ENCODE measurements at regions not wholly inside any gene's neighbourhood (a gene's known extent, or its start where the extent isn't known, plus 50 kb on each side); places are given as distances from the start of the nearest gene placed in this dataset.

GRCh38 chr12:114932806-114933205, 248.8 kb upstream of the TBX3 start:
- Histone ChIP-seq H3K9me3 (ENCODE audit: low read length) (peaks cover 8% of the 10 kb centered on the region; the same call in 1 of the 2 replicates), H3K4me3 (ENCODE audit: low read length) (no peak overlapping the region), H3K4me2 (ENCODE audit: low read length) (no peak overlapping the region; the same call in 1 of the 2 replicates), H3K27me3 (ENCODE audit: low read length) (no peaks in the 10 kb centered on the region), H4K20me1 (ENCODE audit: low read length) (no peaks in the 10 kb centered on the region), H3K79me2 (ENCODE audit: low read length) (no peaks in the 10 kb centered on the region), H3K9ac (ENCODE audit: low read length) (peak overlapping the region; percentile 34), H3F3A (ENCODE audit: low read length, unreplicated experiment) (peaks cover 3% of the 10 kb centered on the region), H3K36me3 (ENCODE audit: low read depth, low read length) (no peaks in the 10 kb centered on the region), H2AFZ (ENCODE audit: low read length) (no peak overlapping the region), H3K4me1 (ENCODE audit: insufficient read depth, low read length) (peaks cover 28% of the 10 kb centered on the region), H3K27ac (ENCODE audit: low read length) (peak overlapping the region; percentile 91), H3K9me2 (replicated peaks; ENCODE audit: low read length) (no peaks in the 10 kb centered on the region)
- TF ChIP-seq EZH2phosphoT487 (IDR thresholded peaks at IDR 0.05; ENCODE audit: borderline replicate concordance, low read length) (no peak), EZH2 (IDR thresholded peaks at IDR 0.05; ENCODE audit: low read length, unreplicated experiment) (no peak)
- TF ChIP-seq, protein P1, sequence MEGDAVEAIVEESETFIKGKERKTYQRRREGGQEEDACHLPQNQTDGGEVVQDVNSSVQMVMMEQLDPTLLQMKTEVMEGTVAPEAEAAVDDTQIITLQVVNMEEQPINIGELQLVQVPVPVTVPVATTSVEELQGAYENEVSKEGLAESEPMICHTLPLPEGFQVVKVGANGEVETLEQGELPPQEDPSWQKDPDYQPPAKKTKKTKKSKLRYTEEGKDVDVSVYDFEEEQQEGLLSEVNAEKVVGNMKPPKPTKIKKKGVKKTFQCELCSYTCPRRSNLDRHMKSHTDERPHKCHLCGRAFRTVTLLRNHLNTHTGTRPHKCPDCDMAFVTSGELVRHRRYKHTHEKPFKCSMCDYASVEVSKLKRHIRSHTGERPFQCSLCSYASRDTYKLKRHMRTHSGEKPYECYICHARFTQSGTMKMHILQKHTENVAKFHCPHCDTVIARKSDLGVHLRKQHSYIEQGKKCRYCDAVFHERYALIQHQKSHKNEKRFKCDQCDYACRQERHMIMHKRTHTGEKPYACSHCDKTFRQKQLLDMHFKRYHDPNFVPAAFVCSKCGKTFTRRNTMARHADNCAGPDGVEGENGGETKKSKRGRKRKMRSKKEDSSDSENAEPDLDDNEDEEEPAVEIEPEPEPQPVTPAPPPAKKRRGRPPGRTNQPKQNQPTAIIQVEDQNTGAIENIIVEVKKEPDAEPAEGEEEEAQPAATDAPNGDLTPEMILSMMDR (conservative IDR thresholded peaks at IDR 0.05; ENCODE audit: low read depth, low read length), result no peak
- intact Hi-C loops (cut with micrococcal nuclease), result loop anchor here (1.0 to 5.0 kb wide), 3 partner anchors 14 to 251 kb away; partner anchors contain the start of gene TBX3
- DNase-seq, result peak; percentile 25
- no peak for ATAC-seq
- BruUV-seq (replicated peaks), result TSS peak; percentile 55
- CTCF ChIA-PET, result interaction anchor here (1.5 kb wide), 1 partner anchor 249 kb away, joined by 7 read pairs; the partner anchor contains the start of gene TBX3
- POLR2A ChIA-PET (ENCODE audit: unreplicated experiment), result no interaction called here

GRCh38 chr12:114931025-114931424, 247.1 kb upstream of the TBX3 start:
- Histone ChIP-seq H3K4me1 (ENCODE audit: insufficient read depth, low read length) (peaks cover 28% of the 10 kb centered on the region), H3K27ac (ENCODE audit: low read length) (no peak overlapping the region), H3F3A (ENCODE audit: low read length, unreplicated experiment) (peaks cover 3% of the 10 kb centered on the region), H3K4me2 (ENCODE audit: low read length) (no peak overlapping the region), H2AFZ (ENCODE audit: low read length) (no peak overlapping the region), H3K36me3 (ENCODE audit: low read depth, low read length) (no peaks in the 10 kb centered on the region), H3K4me3 (ENCODE audit: low read length) (no peak overlapping the region), H3K79me2 (ENCODE audit: low read length) (no peaks in the 10 kb centered on the region), H3K9me3 (ENCODE audit: low read length) (peaks cover 8% of the 10 kb centered on the region; the same call in 1 of the 2 replicates), H4K20me1 (ENCODE audit: low read length) (no peaks in the 10 kb centered on the region), H3K9ac (ENCODE audit: low read length) (no peak overlapping the region), H3K27me3 (ENCODE audit: low read length) (no peaks in the 10 kb centered on the region), H3K9me2 (replicated peaks; ENCODE audit: low read length) (no peaks in the 10 kb centered on the region)
- no peak for DNase-seq
- no peak for ATAC-seq
- ChIA-PET CTCF (interaction anchor here (0.5 to 0.9 kb wide), 2 partner anchors 181 to 247 kb away, joined by 3 read pairs; partner anchors contain the start of gene TBX3), POLR2A (ENCODE audit: unreplicated experiment) (interaction anchor here (0.6 to 0.7 kb wide), 2 partner anchors 76 to 247 kb away, joined by 4 read pairs; no protein-coding TSS in a partner anchor)
- intact Hi-C loops (cut with micrococcal nuclease), result loop anchor here (5.0 kb wide), 1 partner anchor 249 kb away; the partner anchor contains the start of gene TBX3
- BruUV-seq (replicated peaks), result no TSS peak
- TF ChIP-seq, protein P1 (conservative IDR thresholded peaks at IDR 0.05; ENCODE audit: low read depth, low read length), result no peak
- TF ChIP-seq EZH2phosphoT487 (IDR thresholded peaks at IDR 0.05; ENCODE audit: borderline replicate concordance, low read length), result no peak
- no peak for TF ChIP-seq EZH2 (IDR thresholded peaks at IDR 0.05; ENCODE audit: low read length, unreplicated experiment)

DNA sequence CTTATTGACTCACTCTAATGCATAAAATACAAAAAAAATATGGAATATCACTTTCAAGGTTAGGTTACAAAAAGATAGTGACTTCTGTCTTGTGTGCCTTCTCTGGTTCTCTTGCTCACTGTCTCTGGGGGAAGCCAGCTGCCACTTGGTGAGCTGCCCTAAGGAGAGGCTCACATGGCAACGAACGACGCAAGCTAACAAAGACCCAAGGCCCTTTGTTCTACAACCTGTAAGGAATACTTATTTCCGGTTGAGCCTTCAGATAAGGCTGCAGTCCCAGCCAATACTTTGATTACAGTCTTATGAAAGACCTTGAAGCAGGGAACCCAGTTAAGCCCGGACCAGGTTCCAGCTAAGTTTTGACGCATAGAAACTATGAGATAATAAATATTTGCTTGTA, 242.4 kb upstream of the TBX3 start:
- H3K27ac ChIP-seq (ENCODE audit: low read length), result no peak overlapping the region
- intact Hi-C loops (cut with micrococcal nuclease), result no loop called here
- no peaks in the 10 kb centered on the region for H3F3A ChIP-seq (ENCODE audit: low read length, unreplicated experiment)
- no TSS peak for BruUV-seq (replicated peaks)
- TF ChIP-seq EZH2 (IDR thresholded peaks at IDR 0.05; ENCODE audit: low read length, unreplicated experiment), result no peak
- TF ChIP-seq, protein P1 (conservative IDR thresholded peaks at IDR 0.05; ENCODE audit: low read depth, low read length), result no peak
- TF ChIP-seq EZH2phosphoT487 (IDR thresholded peaks at IDR 0.05; ENCODE audit: borderline replicate concordance, low read length), result no peak
- POLR2A ChIA-PET (ENCODE audit: unreplicated experiment), result interaction anchor here (0.6 kb wide), 1 partner anchor 146 kb away, joined by 3 read pairs; no protein-coding TSS in a partner anchor
- DNase-seq (no peak), ATAC-seq (no peak)
- H2AFZ ChIP-seq (ENCODE audit: low read length), result no peak overlapping the region
- H3K9ac ChIP-seq (ENCODE audit: low read length), result no peak overlapping the region
- H3K79me2 ChIP-seq (ENCODE audit: low read length), result no peaks in the 10 kb centered on the region
- H3K4me2 ChIP-seq (ENCODE audit: low read length), result no peak overlapping the region
- H3K4me1 ChIP-seq (ENCODE audit: insufficient read depth, low read length), result peaks cover under 1% of the 10 kb centered on the region; the same call in 1 of the 2 replicates
- H3K36me3 ChIP-seq (ENCODE audit: low read depth, low read length), result no peaks in the 10 kb centered on the region
- CTCF ChIA-PET, result no interaction called here
- no peaks in the 10 kb centered on the region for H3K27me3 ChIP-seq (ENCODE audit: low read length)
- no peak overlapping the region for H3K4me3 ChIP-seq (ENCODE audit: low read length)
- no peaks in the 10 kb centered on the region for H3K9me2 ChIP-seq (replicated peaks; ENCODE audit: low read length)
- no peaks in the 10 kb centered on the region for H4K20me1 ChIP-seq (ENCODE audit: low read length)
- peaks cover 7% of the 10 kb centered on the region; the same call in 1 of the 2 replicates for H3K9me3 ChIP-seq (ENCODE audit: low read length)
